ENCODE measurements at regions not wholly inside any gene's neighbourhood (a gene's known extent, or its start where the extent isn't known, plus 50 kb on each side); places are given as distances from the start of the nearest gene placed in this dataset.
"Not testable (repeated sequence)": the region's sequence is repeated elsewhere in the genome, so short reads cannot be mapped to it uniquely, and the experiment has no call there.

- ChIA-PET CTCF (no interaction called here), POLR2A (no interaction called here)
- H3K27me3 Mint-ChIP-seq: no peaks in the 10 kb centered on the region
- H3K4me1 Mint-ChIP-seq: no peaks in the 10 kb centered on the region
- H3K9me3 Mint-ChIP-seq (ENCODE audit: low read depth): peaks cover 49% of the 10 kb centered on the region
- H3K36me3 Mint-ChIP-seq (ENCODE audit: low read depth): peaks cover 1% of the 10 kb centered on the region
- no peak overlapping the region for H3K27ac Mint-ChIP-seq
- intact Hi-C loops (cut with DNase I, micrococcal nuclease): no loop called here
- no peak for ATAC-seq
- no peak overlapping the region for H3K4me3 Mint-ChIP-seq
- DNase-seq: no peak
Measured at GRCh38 chr12:34302131-34302885, 280.0 kb downstream of the ALG10 start.

- Mint-ChIP-seq H3K36me3 (ENCODE audit: low read depth) (peaks cover 1% of the 10 kb centered on the region), H3K4me3 (no peak overlapping the region), H3K9me3 (ENCODE audit: low read depth) (peaks cover 52% of the 10 kb centered on the region), H3K4me1 (no peaks in the 10 kb centered on the region), H3K27ac (no peak overlapping the region), H3K27me3 (no peaks in the 10 kb centered on the region)
- ATAC-seq (no peak), DNase-seq (no peak)
- ChIA-PET POLR2A (no interaction called here), CTCF (no interaction called here)
- intact Hi-C loops (cut with DNase I, micrococcal nuclease): no loop called here
Measured at GRCh38 chr12:34303091-34303870, 281.0 kb downstream of the ALG10 start.

GRCh38 chr12:34304001-34304400 is 281.7 kb downstream of the ALG10 start:
- no peaks in the 10 kb centered on the region for H3K4me1 Mint-ChIP-seq
- peaks cover 1% of the 10 kb centered on the region for H3K36me3 Mint-ChIP-seq (ENCODE audit: low read depth)

GRCh38 chr12:34304546-34304945 is 282.2 kb downstream of the ALG10 start:
- intact Hi-C loops (cut with DNase I, micrococcal nuclease): no loop called here
- Mint-ChIP-seq H3K4me1 (no peaks in the 10 kb centered on the region), H3K27me3 (no peaks in the 10 kb centered on the region), H3K4me3 (no peak overlapping the region), H3K9me3 (ENCODE audit: low read depth) (peaks cover 52% of the 10 kb centered on the region), H3K27ac (no peak overlapping the region), H3K36me3 (ENCODE audit: low read depth) (peaks cover 1% of the 10 kb centered on the region)
- ChIA-PET POLR2A (no interaction called here), CTCF (no interaction called here)
- no peak for ATAC-seq
- DNase-seq: no peak

More at GRCh38 chr12:34304001-34304400, 281.7 kb downstream of the ALG10 start:
- no peak for ATAC-seq
- ChIA-PET CTCF (no interaction called here), POLR2A (no interaction called here)
- Mint-ChIP-seq H3K9me3 (ENCODE audit: low read depth) (peaks cover 52% of the 10 kb centered on the region), H3K4me3 (no peak overlapping the region), H3K27me3 (no peaks in the 10 kb centered on the region), H3K27ac (no peak overlapping the region)
- DNase-seq: no peak
- intact Hi-C loops (cut with DNase I, micrococcal nuclease): no loop called here

- POLR2A ChIA-PET: no interaction called here
- H3K27ac Mint-ChIP-seq: no peak overlapping the region
Measured at GRCh38 chr12:34305176-34305575, 282.9 kb downstream of the ALG10 start.

GRCh38 chr12:34306133-34306830 is 284.0 kb downstream of the ALG10 start:
- Mint-ChIP-seq H3K36me3 (ENCODE audit: low read depth) (no peaks in the 10 kb centered on the region), H3K4me3 (no peak overlapping the region), H3K27ac (no peak overlapping the region), H3K27me3 (no peaks in the 10 kb centered on the region), H3K4me1 (no peaks in the 10 kb centered on the region), H3K9me3 (ENCODE audit: low read depth) (peaks cover 45% of the 10 kb centered on the region)
- intact Hi-C loops (cut with DNase I, micrococcal nuclease): no loop called here
- ChIA-PET CTCF (no interaction called here), POLR2A (no interaction called here)
- DNase-seq: no peak
- ATAC-seq: no peak

More at GRCh38 chr12:34305176-34305575, 282.9 kb downstream of the ALG10 start:
- no peaks in the 10 kb centered on the region for H3K27me3 Mint-ChIP-seq
- H3K9me3 Mint-ChIP-seq (ENCODE audit: low read depth): peaks cover 51% of the 10 kb centered on the region
- H3K36me3 Mint-ChIP-seq (ENCODE audit: low read depth): peaks cover 1% of the 10 kb centered on the region
- no peak for ATAC-seq
- CTCF ChIA-PET: no interaction called here
- no peak for DNase-seq
- intact Hi-C loops (cut with DNase I, micrococcal nuclease): no loop called here
- no peak overlapping the region for H3K4me3 Mint-ChIP-seq
- no peaks in the 10 kb centered on the region for H3K4me1 Mint-ChIP-seq

GRCh38 chr12:34309806-34310804 is 287.8 kb downstream of the ALG10 start:
- H3K27me3 Mint-ChIP-seq; intact Hi-C loops (cut with DNase I, micrococcal nuclease); H3K27ac Mint-ChIP-seq; H3K4me3 Mint-ChIP-seq; H3K4me1 Mint-ChIP-seq; CTCF ChIA-PET; ATAC-seq; H3K36me3 Mint-ChIP-seq (ENCODE audit: low read depth); DNase-seq; POLR2A ChIA-PET: not testable (repeated sequence)
- H3K9me3 Mint-ChIP-seq (ENCODE audit: low read depth): peaks cover 48% of the 10 kb centered on the region

- DNase-seq (no peak), ATAC-seq (no peak)
- Mint-ChIP-seq H3K4me3 (no peak overlapping the region), H3K27me3 (no peaks in the 10 kb centered on the region), H3K9me3 (ENCODE audit: low read depth) (peaks cover 44% of the 10 kb centered on the region), H3K4me1 (no peaks in the 10 kb centered on the region), H3K27ac (no peak overlapping the region), H3K36me3 (ENCODE audit: low read depth) (peaks cover 2% of the 10 kb centered on the region)
- CTCF ChIA-PET: no interaction called here
- intact Hi-C loops (cut with DNase I, micrococcal nuclease): no loop called here
- POLR2A ChIA-PET: no interaction called here
Measured at GRCh38 chr12:34311337-34311736, 289.0 kb downstream of the ALG10 start.

- Mint-ChIP-seq H3K36me3 (ENCODE audit: low read depth) (no peaks in the 10 kb centered on the region), H3K27ac (no peak overlapping the region), H3K4me3 (no peak overlapping the region), H3K27me3 (no peaks in the 10 kb centered on the region), H3K4me1 (no peaks in the 10 kb centered on the region), H3K9me3 (ENCODE audit: low read depth) (peaks cover 37% of the 10 kb centered on the region)
- intact Hi-C loops (cut with DNase I, micrococcal nuclease): loop anchor here in 1 of 2 experiments (5.0 kb wide), 1 partner anchor 1480 kb away; no protein-coding TSS in a partner anchor
- DNase-seq (no peak), ATAC-seq (no peak)
- CTCF ChIA-PET: no interaction called here
- POLR2A ChIA-PET: no interaction called here
Measured at GRCh38 chr12:34327671-34328070, 305.4 kb downstream of the ALG10 start.

- ATAC-seq (no peak), DNase-seq (no peak)
- H3K9me3 Mint-ChIP-seq (ENCODE audit: low read depth): peaks cover 6% of the 10 kb centered on the region
- ChIA-PET POLR2A (no interaction called here), CTCF (no interaction called here)
- intact Hi-C loops (cut with DNase I, micrococcal nuclease): no loop called here
- H3K36me3 Mint-ChIP-seq (ENCODE audit: low read depth): no peaks in the 10 kb centered on the region
- H3K4me1 Mint-ChIP-seq: no peaks in the 10 kb centered on the region
- no peak overlapping the region for H3K27ac Mint-ChIP-seq
- no peaks in the 10 kb centered on the region for H3K27me3 Mint-ChIP-seq
- H3K4me3 Mint-ChIP-seq: no peak overlapping the region
Measured at GRCh38 chr12:34333337-34333736, 311.0 kb downstream of the ALG10 start.

- H3K27me3 Mint-ChIP-seq: no peaks in the 10 kb centered on the region
- peaks cover 3% of the 10 kb centered on the region for H3K9me3 Mint-ChIP-seq (ENCODE audit: low read depth)
- ATAC-seq (no peak), DNase-seq (no peak)
- no peak overlapping the region for H3K27ac Mint-ChIP-seq
- no peak overlapping the region for H3K4me3 Mint-ChIP-seq
- POLR2A ChIA-PET: no interaction called here
- H3K4me1 Mint-ChIP-seq: no peaks in the 10 kb centered on the region
- CTCF ChIA-PET: no interaction called here
- intact Hi-C loops (cut with DNase I, micrococcal nuclease): no loop called here
- no peaks in the 10 kb centered on the region for H3K36me3 Mint-ChIP-seq (ENCODE audit: low read depth)
Measured at GRCh38 chr12:34334538-34334937, 312.2 kb downstream of the ALG10 start.
